ENCODE measurements at regions not wholly inside any gene's neighbourhood (a gene's known extent, or its start where the extent isn't known, plus 50 kb on each side); places are given as distances from the start of the nearest gene placed in this dataset.
"Not testable (repeated sequence)": the region's sequence is repeated elsewhere in the genome, so short reads cannot be mapped to it uniquely, and the experiment has no call there.

DNA sequence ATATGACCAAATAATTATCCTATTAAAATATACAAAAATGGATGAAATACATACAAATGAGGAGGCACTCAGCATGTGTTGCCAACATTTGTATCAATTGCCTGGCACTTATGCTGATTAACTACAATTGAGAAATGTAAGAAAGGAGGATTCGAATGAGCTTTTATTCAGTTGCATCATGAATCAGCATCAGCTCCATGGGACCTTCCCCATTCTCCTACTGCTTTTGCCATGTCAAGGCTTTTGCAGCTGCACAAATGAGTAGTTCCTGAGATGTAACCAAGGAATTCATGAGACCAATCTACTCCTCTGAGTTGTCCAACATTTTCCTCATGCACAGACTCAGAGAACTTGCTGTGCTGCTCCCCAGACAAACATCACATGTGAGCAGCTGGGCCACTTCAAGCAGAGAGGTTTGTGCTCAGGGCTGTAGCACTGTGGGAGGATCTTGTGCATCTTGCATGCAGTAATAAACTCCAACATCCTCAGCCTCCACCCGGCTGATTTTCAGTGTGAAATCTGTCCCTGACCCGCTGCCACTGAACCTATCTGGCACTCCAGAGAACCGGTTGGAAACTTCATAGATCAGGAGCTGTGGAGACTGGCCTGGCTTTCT lies 504.3 kb downstream of the RPIA start:
- TF ChIP-seq, protein P1, sequence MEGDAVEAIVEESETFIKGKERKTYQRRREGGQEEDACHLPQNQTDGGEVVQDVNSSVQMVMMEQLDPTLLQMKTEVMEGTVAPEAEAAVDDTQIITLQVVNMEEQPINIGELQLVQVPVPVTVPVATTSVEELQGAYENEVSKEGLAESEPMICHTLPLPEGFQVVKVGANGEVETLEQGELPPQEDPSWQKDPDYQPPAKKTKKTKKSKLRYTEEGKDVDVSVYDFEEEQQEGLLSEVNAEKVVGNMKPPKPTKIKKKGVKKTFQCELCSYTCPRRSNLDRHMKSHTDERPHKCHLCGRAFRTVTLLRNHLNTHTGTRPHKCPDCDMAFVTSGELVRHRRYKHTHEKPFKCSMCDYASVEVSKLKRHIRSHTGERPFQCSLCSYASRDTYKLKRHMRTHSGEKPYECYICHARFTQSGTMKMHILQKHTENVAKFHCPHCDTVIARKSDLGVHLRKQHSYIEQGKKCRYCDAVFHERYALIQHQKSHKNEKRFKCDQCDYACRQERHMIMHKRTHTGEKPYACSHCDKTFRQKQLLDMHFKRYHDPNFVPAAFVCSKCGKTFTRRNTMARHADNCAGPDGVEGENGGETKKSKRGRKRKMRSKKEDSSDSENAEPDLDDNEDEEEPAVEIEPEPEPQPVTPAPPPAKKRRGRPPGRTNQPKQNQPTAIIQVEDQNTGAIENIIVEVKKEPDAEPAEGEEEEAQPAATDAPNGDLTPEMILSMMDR (conservative IDR thresholded peaks at IDR 0.05; ENCODE audit: low read depth, low read length) = not testable (repeated sequence)
- not testable (repeated sequence) for TF ChIP-seq EZH2 (IDR thresholded peaks at IDR 0.05; ENCODE audit: borderline replicate concordance, low read depth, low read length, poor library complexity, severe bottlenecking)

All from A673 (cell line).